HEK293 (cell line): ENCODE measurements at regions not wholly inside any gene's neighbourhood (a gene's known extent, or its start where the extent isn't known, plus 50 kb on each side); places are given as distances from the start of the nearest gene placed in this dataset.

Source experiments
- CTCF ChIA-PET: fragments of 350-600 bp; formaldehyde crosslinking; extraction: SDS; loops from one replicate; lab custom pipeline; 2021; ENCODE audit warnings: antibody characterized with exemption; lab: Yijun Ruan, JAX
- POLR2A ChIA-PET: fragments of 300-600 bp; formaldehyde crosslinking; extraction: SDS; loops from one replicate; lab custom pipeline; 2020; ENCODE audit warnings: antibody characterized with exemption, inconsistent platforms; lab: Yijun Ruan, JAX
- H3K27ac ChIP-seq: fragments of 200-500 bp; sonication (Bioruptor generic); 2 replicates; pipeline ENCODE4 v1.5.1; 2014; ENCODE audit warnings: low read depth, low read length, control low read depth, inconsistent platforms; ENCODE audit errors: extremely low read depth
- H3K36me3 ChIP-seq, 2 experiments: fragments of 200-500 bp in 1 of 2; sonication (Bioruptor generic) in 1 of 2; 1 replicate in 1 of 2; 2 replicates in 1 of 2; pipeline ENCODE4 v1.5.1; 2014 to 2017; ENCODE audit warnings: inconsistent platforms in 2 of 2, low read length in 2 of 2; ENCODE audit not compliant: control insufficient read depth in 2 of 2, insufficient read depth in 1 of 2
- H3K4me1 ChIP-seq: fragments of 200-500 bp; sonication (Bioruptor generic); 2 replicates; pipeline ENCODE4 v1.5.1; 2014; ENCODE audit warnings: mild to moderate bottlenecking, low read length, inconsistent platforms; ENCODE audit not compliant: control insufficient read depth, insufficient read depth
- H3K4me3 ChIP-seq: 2 replicates; pipeline ENCODE4 v1.5.1; 2011; ENCODE audit warnings: low read depth, mild to moderate bottlenecking, control low read depth, low read length, moderate library complexity
- H3K9me3 ChIP-seq: fragments of 200-500 bp; sonication (Bioruptor generic); 2 replicates; pipeline ENCODE4 v1.5.1; 2014; ENCODE audit warnings: low read depth, low read length, inconsistent platforms; ENCODE audit not compliant: control insufficient read depth, insufficient read depth
- BCL11A ChIP-seq: fragments of 450-650 bp; formaldehyde crosslinking; IDR thresholded peaks from 2 replicates; pipeline ENCODE4 v1.5.1; 2016; ENCODE audit warnings: low read depth, missing biosample characterization, missing genetic modification characterization
- GLIS2 ChIP-seq: fragments of 450-650 bp; formaldehyde crosslinking; IDR thresholded peaks from 2 replicates; pipeline ENCODE4 v1.5.1; 2016; ENCODE audit warnings: missing biosample characterization, missing genetic modification characterization
- MEIS1 ChIP-seq: sonication (generic); formaldehyde crosslinking; IDR thresholded peaks from 2 replicates; pipeline ENCODE4 v1.8.1; 2022; ENCODE audit warnings: missing genetic modification reagents, mild to moderate bottlenecking, borderline replicate concordance
- OSR2 ChIP-seq: fragments of 450-650 bp; formaldehyde crosslinking; IDR thresholded peaks from 2 replicates; pipeline ENCODE4 v1.5.1; 2016; ENCODE audit warnings: missing biosample characterization, missing genetic modification characterization
- SCRT1 ChIP-seq: fragments of 450-650 bp; formaldehyde crosslinking; IDR thresholded peaks from 2 replicates; pipeline ENCODE4 v1.5.1; 2016; ENCODE audit warnings: missing biosample characterization, missing genetic modification characterization, borderline replicate concordance
- ZNF121 ChIP-seq: fragments of 450-650 bp; formaldehyde crosslinking; IDR thresholded peaks from 2 replicates; pipeline ENCODE4 v1.5.1; 2016; ENCODE audit warnings: missing biosample characterization, missing genetic modification characterization
- ZNF132 ChIP-seq: fragments of 450-650 bp; formaldehyde crosslinking; IDR thresholded peaks from 2 replicates; pipeline ENCODE4 v1.5.1; 2017; ENCODE audit warnings: missing biosample characterization, missing genetic modification characterization, borderline replicate concordance
- ZNF133 ChIP-seq: fragments of 450-650 bp; formaldehyde crosslinking; IDR thresholded peaks from 2 replicates; pipeline ENCODE4 v1.5.1; 2016; ENCODE audit warnings: missing biosample characterization, missing genetic modification characterization
- ZNF138 ChIP-seq: fragments of 450-650 bp; formaldehyde crosslinking; IDR thresholded peaks from 2 replicates; pipeline ENCODE4 v1.5.1; 2016; ENCODE audit warnings: missing biosample characterization, missing genetic modification characterization, borderline replicate concordance
- ZNF221 ChIP-seq: fragments of 450-650 bp; formaldehyde crosslinking; IDR thresholded peaks from 2 replicates; pipeline ENCODE4 v1.5.1; 2017; ENCODE audit warnings: missing biosample characterization, missing genetic modification characterization, borderline replicate concordance
- ZNF23 ChIP-seq: fragments of 450-650 bp; formaldehyde crosslinking; IDR thresholded peaks from 2 replicates; pipeline ENCODE4 v1.5.1; 2016; ENCODE audit warnings: missing biosample characterization, missing genetic modification characterization, borderline replicate concordance
- ZNF302 ChIP-seq: fragments of 450-650 bp; formaldehyde crosslinking; IDR thresholded peaks from 2 replicates; pipeline ENCODE4 v1.5.1; 2016; ENCODE audit warnings: missing biosample characterization, missing genetic modification characterization, low read depth
- ZNF335 ChIP-seq: fragments of 450-650 bp; formaldehyde crosslinking; conservative IDR thresholded peaks from 2 replicates; pipeline ENCODE4 v1.5.1; 2016; ENCODE audit warnings: missing biosample characterization, missing genetic modification characterization
- ZNF366 ChIP-seq: fragments of 450-650 bp; formaldehyde crosslinking; conservative IDR thresholded peaks from 2 replicates; pipeline ENCODE4 v1.5.1; 2016; ENCODE audit warnings: missing biosample characterization, missing genetic modification characterization
- ZNF423 ChIP-seq: fragments of 450-650 bp; formaldehyde crosslinking; IDR thresholded peaks from 2 replicates; pipeline ENCODE4 v1.5.1; 2016; ENCODE audit warnings: missing biosample characterization, missing genetic modification characterization
- ZNF514 ChIP-seq: fragments of 450-650 bp; formaldehyde crosslinking; IDR thresholded peaks from 2 replicates; pipeline ENCODE4 v1.5.1; 2016; ENCODE audit warnings: missing biosample characterization, missing genetic modification characterization
- ZNF571 ChIP-seq: fragments of 450-650 bp; formaldehyde crosslinking; IDR thresholded peaks from 2 replicates; pipeline ENCODE4 v1.5.0; 2017; ENCODE audit warnings: missing biosample characterization, missing genetic modification characterization
- ZNF776 ChIP-seq: fragments of 450-650 bp; formaldehyde crosslinking; IDR thresholded peaks from 2 replicates; pipeline ENCODE4 v1.5.0; 2017; ENCODE audit warnings: missing biosample characterization, missing genetic modification characterization, borderline replicate concordance
- ZNF785 ChIP-seq: fragments of 450-650 bp; formaldehyde crosslinking; IDR thresholded peaks from 2 replicates; pipeline ENCODE4 v1.5.1; 2016; ENCODE audit warnings: missing biosample characterization, missing genetic modification characterization
- TF ChIP-seq, protein P1 (sequence below): fragments of 450-650 bp; formaldehyde crosslinking; IDR thresholded peaks from 2 replicates; pipeline ENCODE4 v1.5.1; 2016; ENCODE audit warnings: missing biosample characterization, missing genetic modification characterization
- TF ChIP-seq, protein P2 (sequence below): fragments of 450-650 bp; formaldehyde crosslinking; IDR thresholded peaks from 2 replicates; pipeline ENCODE4 v1.5.1; 2016; ENCODE audit warnings: missing biosample characterization, missing genetic modification characterization

GRCh38 chr12:13564266-13564810 lies 367.8 kb downstream of the EMP1 start:
- H3K27ac ChIP-seq: no peak overlapping the region
- CTCF ChIA-PET: interaction anchor here (1.5 kb wide), 1 partner anchor 30 kb away, joined by 3 read pairs; no protein-coding TSS in a partner anchor
- H3K36me3 ChIP-seq: no peaks in the 10 kb centered on the region
- H3K4me3 ChIP-seq: no peak overlapping the region
- POLR2A ChIA-PET: no interaction called here
- TF ChIP-seq, protein P1, sequence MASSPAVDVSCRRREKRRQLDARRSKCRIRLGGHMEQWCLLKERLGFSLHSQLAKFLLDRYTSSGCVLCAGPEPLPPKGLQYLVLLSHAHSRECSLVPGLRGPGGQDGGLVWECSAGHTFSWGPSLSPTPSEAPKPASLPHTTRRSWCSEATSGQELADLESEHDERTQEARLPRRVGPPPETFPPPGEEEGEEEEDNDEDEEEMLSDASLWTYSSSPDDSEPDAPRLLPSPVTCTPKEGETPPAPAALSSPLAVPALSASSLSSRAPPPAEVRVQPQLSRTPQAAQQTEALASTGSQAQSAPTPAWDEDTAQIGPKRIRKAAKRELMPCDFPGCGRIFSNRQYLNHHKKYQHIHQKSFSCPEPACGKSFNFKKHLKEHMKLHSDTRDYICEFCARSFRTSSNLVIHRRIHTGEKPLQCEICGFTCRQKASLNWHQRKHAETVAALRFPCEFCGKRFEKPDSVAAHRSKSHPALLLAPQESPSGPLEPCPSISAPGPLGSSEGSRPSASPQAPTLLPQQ (tag by site-specific recombination): no peak
- TF ChIP-seq ZNF514 (tag by site-specific recombination) (no peak), ZNF133 (tag by site-specific recombination) (no peak), ZNF132 (tag by site-specific recombination) (no peak), OSR2 (tag by site-specific recombination) (no peak)
- H3K4me1 ChIP-seq: no peaks in the 10 kb centered on the region
- H3K9me3 ChIP-seq: no peaks in the 10 kb centered on the region

DNA sequence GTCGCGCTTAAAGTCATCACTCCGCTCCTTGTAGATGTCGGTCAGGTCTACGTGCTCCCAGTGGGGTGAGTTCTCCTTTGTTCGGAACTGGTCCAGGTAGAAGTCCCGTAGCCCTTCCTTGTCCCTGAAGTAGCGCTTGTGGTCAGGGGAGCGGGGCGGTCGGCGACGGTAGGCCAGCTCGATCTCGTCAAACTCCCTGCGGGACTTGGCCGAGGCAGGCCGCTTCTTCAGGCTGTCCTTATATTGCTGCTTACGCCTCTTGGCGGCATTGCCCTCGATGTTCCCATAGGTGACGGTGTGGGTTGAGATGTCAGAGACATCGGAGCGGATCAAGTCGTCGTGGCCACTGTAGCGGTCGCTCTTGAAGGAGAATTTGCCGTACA lies 367.2 kb downstream of the EMP1 start:
- CTCF ChIA-PET: interaction anchor here (1.5 kb wide), 1 partner anchor 29 kb away, joined by 3 read pairs; no protein-coding TSS in a partner anchor
- H3K36me3 ChIP-seq: no peaks in the 10 kb centered on the region
- no peaks in the 10 kb centered on the region for H3K4me1 ChIP-seq
- no peak overlapping the region for H3K4me3 ChIP-seq
- H3K9me3 ChIP-seq: no peaks in the 10 kb centered on the region
- TF ChIP-seq ZNF221 (tag by site-specific recombination) (no peak), ZNF423 (tag by site-specific recombination) (no peak), MEIS1 (CRISPR knock-in tag) (no peak)
- POLR2A ChIA-PET: no interaction called here
- no peak overlapping the region for H3K27ac ChIP-seq

- H3K4me1 ChIP-seq: no peaks in the 10 kb centered on the region
- H3K27ac ChIP-seq: no peak overlapping the region
- ChIA-PET POLR2A (no interaction called here), CTCF (no interaction called here)
- no peaks in the 10 kb centered on the region for H3K36me3 ChIP-seq
- no peaks in the 10 kb centered on the region for H3K9me3 ChIP-seq
- TF ChIP-seq ZNF121 (tag by site-specific recombination) (no peak), GLIS2 (tag by site-specific recombination) (no peak), ZNF302 (no peak), BCL11A (tag by site-specific recombination) (no peak), ZNF514 (tag by site-specific recombination) (no peak), ZNF23 (tag by site-specific recombination) (no peak), ZNF335 (tag by site-specific recombination) (no peak), SCRT1 (tag by site-specific recombination) (no peak), ZNF571 (tag by site-specific recombination) (no peak), ZNF132 (tag by site-specific recombination) (no peak), ZNF785 (no peak), ZNF366 (no peak), ZNF138 (tag by site-specific recombination) (no peak), ZNF776 (no peak)
- TF ChIP-seq, protein P2, sequence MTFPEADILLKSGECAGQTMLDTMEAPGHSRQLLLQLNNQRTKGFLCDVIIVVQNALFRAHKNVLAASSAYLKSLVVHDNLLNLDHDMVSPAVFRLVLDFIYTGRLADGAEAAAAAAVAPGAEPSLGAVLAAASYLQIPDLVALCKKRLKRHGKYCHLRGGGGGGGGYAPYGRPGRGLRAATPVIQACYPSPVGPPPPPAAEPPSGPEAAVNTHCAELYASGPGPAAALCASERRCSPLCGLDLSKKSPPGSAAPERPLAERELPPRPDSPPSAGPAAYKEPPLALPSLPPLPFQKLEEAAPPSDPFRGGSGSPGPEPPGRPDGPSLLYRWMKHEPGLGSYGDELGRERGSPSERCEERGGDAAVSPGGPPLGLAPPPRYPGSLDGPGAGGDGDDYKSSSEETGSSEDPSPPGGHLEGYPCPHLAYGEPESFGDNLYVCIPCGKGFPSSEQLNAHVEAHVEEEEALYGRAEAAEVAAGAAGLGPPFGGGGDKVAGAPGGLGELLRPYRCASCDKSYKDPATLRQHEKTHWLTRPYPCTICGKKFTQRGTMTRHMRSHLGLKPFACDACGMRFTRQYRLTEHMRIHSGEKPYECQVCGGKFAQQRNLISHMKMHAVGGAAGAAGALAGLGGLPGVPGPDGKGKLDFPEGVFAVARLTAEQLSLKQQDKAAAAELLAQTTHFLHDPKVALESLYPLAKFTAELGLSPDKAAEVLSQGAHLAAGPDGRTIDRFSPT (tag by site-specific recombination): no peak
- H3K4me3 ChIP-seq: no peak overlapping the region
Observed at GRCh38 chr12:13562915-13563742, 366.6 kb downstream of the EMP1 start.
